Activated naive CD8-positive, alpha-beta T cell treated with anti-CD3 and anti-CD28 coated beads, Interleukin-2, amount 50 U/mL, for 24 hours (primary cell): ENCODE measurements at regions not wholly inside any gene's neighbourhood (a gene's known extent, or its start where the extent isn't known, plus 50 kb on each side); places are given as distances from the start of the nearest gene placed in this dataset.

Source experiments
- ATAC-seq: fragments of 150-1000 bp; cut with Tn5 transposase; one replicate; pipeline ENCODE4 v1.10.0; 2021
- DNase-seq: peaks from one replicate; pipeline ENCODE4 v3.0.0; 2021
- H3K27ac Mint-ChIP-seq: one replicate; pipeline ENCODE4 v1.8.0; 2021; ENCODE audit warnings: mild to moderate bottlenecking, mixed read lengths
- H3K27me3 Mint-ChIP-seq: one replicate; pipeline ENCODE4 v1.8.0; 2021; ENCODE audit warnings: mixed read lengths
- H3K36me3 Mint-ChIP-seq: one replicate; pipeline ENCODE4 v1.8.0; 2021; ENCODE audit warnings: low read depth, mixed read lengths
- H3K4me1 Mint-ChIP-seq: one replicate; pipeline ENCODE4 v1.8.0; 2021; ENCODE audit warnings: mixed read lengths
- H3K4me3 Mint-ChIP-seq: one replicate; pipeline ENCODE4 v1.8.0; 2021; ENCODE audit warnings: mild to moderate bottlenecking, moderate library complexity, mixed read lengths
- H3K9me3 Mint-ChIP-seq: one replicate; pipeline ENCODE4 v1.8.0; 2021; ENCODE audit warnings: mixed read lengths

DNA sequence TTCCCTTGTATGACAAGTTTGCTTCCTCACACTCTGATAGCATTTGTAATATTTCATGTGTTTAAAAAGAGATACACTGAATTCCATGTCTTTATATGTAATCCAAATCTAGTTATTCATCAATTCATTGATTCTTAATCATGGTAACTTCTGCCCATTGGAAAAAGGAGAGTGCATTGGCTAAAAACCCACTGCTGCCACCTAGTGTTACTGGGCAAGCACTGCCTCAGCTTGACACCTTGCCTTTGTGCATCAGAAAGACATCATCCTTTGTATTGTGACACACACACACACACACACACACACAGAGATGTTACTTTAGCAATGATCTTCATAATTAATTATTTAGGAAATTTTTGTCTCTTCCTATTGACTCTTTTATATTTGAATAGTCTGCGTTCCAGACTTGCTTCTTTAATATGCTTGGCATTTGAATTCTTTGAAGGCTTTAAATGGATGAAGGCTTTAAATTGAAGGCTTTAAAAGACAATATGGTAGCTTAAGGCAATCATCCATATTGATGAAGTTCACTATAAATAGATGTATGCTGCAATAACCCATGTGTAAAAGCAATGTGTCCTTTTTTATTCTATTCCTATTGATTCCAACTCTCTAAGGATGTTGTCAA is 414.2 kb upstream of the CHST9 start:
- peak; percentile 28 for DNase-seq
- no peak overlapping the region for H3K27ac Mint-ChIP-seq
- no peak for ATAC-seq
- no peaks in the 10 kb centered on the region for H3K27me3 Mint-ChIP-seq
- H3K9me3 Mint-ChIP-seq, result peaks cover 7% of the 10 kb centered on the region
- no peaks in the 10 kb centered on the region for H3K4me1 Mint-ChIP-seq
- H3K4me3 Mint-ChIP-seq, result no peak overlapping the region
- H3K36me3 Mint-ChIP-seq, result no peaks in the 10 kb centered on the region

- DNase-seq, result no peak
- no peak overlapping the region for H3K27ac Mint-ChIP-seq
- no peak overlapping the region for H3K4me3 Mint-ChIP-seq
- H3K27me3 Mint-ChIP-seq, result no peaks in the 10 kb centered on the region
- H3K9me3 Mint-ChIP-seq, result peaks cover 5% of the 10 kb centered on the region
- H3K4me1 Mint-ChIP-seq, result no peaks in the 10 kb centered on the region
- no peaks in the 10 kb centered on the region for H3K36me3 Mint-ChIP-seq
- no peak for ATAC-seq
Observed at GRCh38 chr18:27595113-27595838, 410.2 kb upstream of the CHST9 start.

GRCh38 chr18:27585602-27586173 is 400.6 kb upstream of the CHST9 start:
- Mint-ChIP-seq H3K4me1 (no peaks in the 10 kb centered on the region), H3K9me3 (peaks cover 18% of the 10 kb centered on the region), H3K4me3 (no peak overlapping the region), H3K36me3 (no peaks in the 10 kb centered on the region), H3K27me3 (no peaks in the 10 kb centered on the region), H3K27ac (no peak overlapping the region)
- ATAC-seq (no peak), DNase-seq (no peak)

GRCh38 chr18:27583466-27583865 is 398.4 kb upstream of the CHST9 start:
- no peaks in the 10 kb centered on the region for H3K4me1 Mint-ChIP-seq
- DNase-seq, result no peak
- H3K27ac Mint-ChIP-seq, result no peak overlapping the region

GRCh38 chr18:27582760-27583412 is 397.8 kb upstream of the CHST9 start:
- Mint-ChIP-seq H3K4me1 (no peaks in the 10 kb centered on the region), H3K4me3 (no peak overlapping the region), H3K27ac (no peak overlapping the region), H3K27me3 (no peaks in the 10 kb centered on the region), H3K36me3 (no peaks in the 10 kb centered on the region), H3K9me3 (peaks cover 18% of the 10 kb centered on the region)
- DNase-seq, result no peak
- ATAC-seq, result no peak

More at GRCh38 chr18:27583466-27583865, 398.4 kb upstream of the CHST9 start:
- no peaks in the 10 kb centered on the region for H3K36me3 Mint-ChIP-seq
- no peaks in the 10 kb centered on the region for H3K27me3 Mint-ChIP-seq
- peaks cover 18% of the 10 kb centered on the region for H3K9me3 Mint-ChIP-seq
- ATAC-seq, result no peak
- H3K4me3 Mint-ChIP-seq, result no peak overlapping the region

GRCh38 chr18:27581296-27581904 is 396.3 kb upstream of the CHST9 start:
- H3K4me1 Mint-ChIP-seq, result no peaks in the 10 kb centered on the region
- no peak for DNase-seq
- ATAC-seq, result no peak
- H3K4me3 Mint-ChIP-seq, result no peak overlapping the region
- peaks cover 18% of the 10 kb centered on the region for H3K9me3 Mint-ChIP-seq
- H3K36me3 Mint-ChIP-seq, result no peaks in the 10 kb centered on the region
- H3K27ac Mint-ChIP-seq, result no peak overlapping the region
- no peaks in the 10 kb centered on the region for H3K27me3 Mint-ChIP-seq

DNA sequence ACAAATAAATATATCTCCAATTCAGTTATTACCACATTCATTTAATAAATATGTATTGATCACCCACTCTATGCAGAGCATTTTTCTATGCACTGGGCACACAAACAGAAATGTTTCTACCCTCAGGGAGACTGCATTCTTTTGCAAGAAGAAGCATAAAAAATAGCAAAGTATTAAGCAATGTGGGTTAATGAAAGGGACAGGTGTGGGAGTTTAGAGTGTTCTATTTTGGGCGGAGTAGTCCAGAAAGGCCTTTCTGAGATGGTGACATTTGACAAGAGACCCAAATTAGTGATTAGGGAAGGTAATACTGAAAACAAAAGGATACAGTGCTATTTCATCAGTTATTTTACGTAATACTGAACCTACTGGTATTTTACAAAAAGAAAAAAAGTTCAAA is 394.3 kb upstream of the CHST9 start:
- Mint-ChIP-seq H3K4me1 (no peaks in the 10 kb centered on the region), H3K4me3 (no peak overlapping the region), H3K27ac (no peak overlapping the region)

DNA sequence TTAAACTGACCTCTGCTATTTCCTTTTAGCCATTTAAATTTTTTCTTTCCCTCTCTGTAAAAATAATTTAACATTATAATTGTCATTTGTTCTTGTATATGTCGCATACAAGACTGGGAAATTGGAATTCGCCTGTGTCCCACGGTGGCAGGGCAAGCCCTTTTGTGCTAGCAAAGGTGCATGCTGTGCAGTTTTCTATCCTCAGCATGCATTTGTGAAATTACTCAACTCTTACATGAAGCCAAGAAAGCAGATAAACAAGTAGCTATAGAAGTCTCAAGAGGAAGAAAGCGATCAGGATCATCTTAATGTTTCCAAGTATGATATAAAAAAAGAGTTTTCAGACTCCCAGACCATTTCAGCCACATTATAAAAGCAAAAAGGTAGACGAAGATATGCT is 392.6 kb upstream of the CHST9 start:
- peaks cover 11% of the 10 kb centered on the region for H3K9me3 Mint-ChIP-seq
- H3K4me3 Mint-ChIP-seq, result no peak overlapping the region
- H3K27ac Mint-ChIP-seq, result no peak overlapping the region
- DNase-seq (no peak), ATAC-seq (no peak)
- no peaks in the 10 kb centered on the region for H3K4me1 Mint-ChIP-seq
- no peaks in the 10 kb centered on the region for H3K36me3 Mint-ChIP-seq
- H3K27me3 Mint-ChIP-seq, result no peaks in the 10 kb centered on the region

More for the DNA sequence above, 394.3 kb upstream of the CHST9 start:
- DNase-seq, result no peak
- H3K36me3 Mint-ChIP-seq, result no peaks in the 10 kb centered on the region
- H3K9me3 Mint-ChIP-seq, result peaks cover 18% of the 10 kb centered on the region
- no peaks in the 10 kb centered on the region for H3K27me3 Mint-ChIP-seq
- ATAC-seq, result no peak

DNA sequence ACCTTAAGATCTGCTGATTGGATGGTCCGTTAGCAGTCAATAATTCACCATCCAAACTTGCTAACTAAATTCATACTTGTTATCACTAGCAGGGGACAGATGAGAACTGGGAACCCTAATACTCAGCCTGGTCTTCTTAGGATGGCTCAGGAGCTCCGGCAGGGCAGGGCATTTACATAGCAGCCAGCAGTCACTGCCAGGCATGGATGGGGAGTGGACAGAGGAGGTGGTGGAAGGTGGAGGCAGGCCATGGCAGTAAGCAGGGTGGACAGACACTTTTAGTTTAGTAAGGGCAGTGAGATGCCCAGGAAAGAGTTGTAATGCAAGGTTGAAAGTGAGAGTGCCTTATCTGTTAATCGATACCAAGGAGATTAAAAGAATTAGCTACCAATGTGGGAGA is 392.2 kb upstream of the CHST9 start:
- Mint-ChIP-seq H3K4me3 (no peak overlapping the region), H3K36me3 (no peaks in the 10 kb centered on the region), H3K4me1 (no peaks in the 10 kb centered on the region), H3K27ac (no peak overlapping the region), H3K27me3 (no peaks in the 10 kb centered on the region), H3K9me3 (peaks cover 9% of the 10 kb centered on the region)
- ATAC-seq (no peak), DNase-seq (no peak)

DNA sequence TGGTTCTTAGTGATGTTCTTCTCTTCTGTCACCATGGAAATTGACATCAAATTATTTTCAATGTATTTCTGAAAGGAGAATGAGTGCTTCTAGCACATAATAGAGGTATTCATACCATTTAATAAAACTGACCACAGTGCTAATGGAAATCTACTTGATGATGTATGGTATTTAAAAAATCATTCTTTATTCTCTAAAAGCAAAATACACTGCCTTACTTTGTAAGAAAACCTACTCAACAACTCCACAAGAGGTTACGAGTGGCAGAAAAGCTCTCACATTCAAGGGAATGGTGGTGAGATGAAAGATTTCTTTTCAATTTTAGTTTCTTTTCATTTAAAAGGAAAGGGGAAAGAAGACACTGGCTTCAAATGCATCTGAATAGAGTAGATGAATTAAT is 382.3 kb upstream of the CHST9 start:
- Mint-ChIP-seq H3K4me1 (no peaks in the 10 kb centered on the region), H3K9me3 (peaks cover 4% of the 10 kb centered on the region), H3K36me3 (no peaks in the 10 kb centered on the region), H3K4me3 (no peak overlapping the region), H3K27me3 (no peaks in the 10 kb centered on the region), H3K27ac (no peak overlapping the region)
- ATAC-seq, result no peak
- no peak for DNase-seq

- no peak for ATAC-seq
- Mint-ChIP-seq H3K4me1 (no peaks in the 10 kb centered on the region), H3K36me3 (no peaks in the 10 kb centered on the region), H3K4me3 (no peak overlapping the region), H3K27ac (no peak overlapping the region), H3K9me3 (no peaks in the 10 kb centered on the region), H3K27me3 (no peaks in the 10 kb centered on the region)
- no peak for DNase-seq
Observed at GRCh38 chr18:27564066-27564465, 379.0 kb upstream of the CHST9 start.

DNA sequence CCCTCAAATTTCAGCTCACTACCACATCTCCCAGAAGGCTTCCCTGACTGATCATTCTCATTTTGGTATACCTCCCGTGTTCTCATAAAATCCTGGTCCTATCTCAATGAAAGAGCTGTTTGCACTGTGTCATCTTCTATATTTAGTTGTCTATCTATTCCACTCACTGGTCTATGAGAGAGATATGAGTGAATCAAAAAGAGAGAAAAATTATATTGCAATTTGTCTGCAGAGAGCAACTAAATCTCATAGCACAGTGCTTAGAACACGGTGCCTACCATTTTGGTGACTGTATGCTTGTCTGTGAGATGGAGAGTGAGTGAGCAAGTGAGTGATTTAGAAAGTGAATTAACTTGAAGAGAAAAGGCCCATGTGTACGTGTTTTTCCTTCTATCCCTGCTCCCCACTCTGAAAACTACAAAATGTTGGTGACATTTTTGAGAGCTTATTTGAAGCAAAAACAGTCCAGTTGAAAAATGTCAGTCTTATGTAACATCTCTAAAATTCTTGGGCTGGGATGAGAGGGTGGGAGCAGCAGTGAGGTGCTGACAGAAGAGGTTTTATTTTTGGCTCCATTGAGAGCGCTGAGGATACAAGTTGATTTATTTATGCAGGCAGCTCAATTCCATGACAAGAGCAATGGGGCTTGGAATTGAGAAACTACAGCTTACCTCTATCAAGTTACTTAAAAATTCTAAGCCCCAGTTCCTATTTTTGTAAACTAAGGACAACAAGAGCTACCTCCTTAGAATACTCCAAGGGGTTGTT is 373.5 kb upstream of the CHST9 start:
- Mint-ChIP-seq H3K4me1 (no peaks in the 10 kb centered on the region), H3K27me3 (no peaks in the 10 kb centered on the region), H3K4me3 (no peak overlapping the region), H3K27ac (no peak overlapping the region), H3K36me3 (no peaks in the 10 kb centered on the region), H3K9me3 (peaks cover 11% of the 10 kb centered on the region)
- ATAC-seq (no peak), DNase-seq (no peak)

DNA sequence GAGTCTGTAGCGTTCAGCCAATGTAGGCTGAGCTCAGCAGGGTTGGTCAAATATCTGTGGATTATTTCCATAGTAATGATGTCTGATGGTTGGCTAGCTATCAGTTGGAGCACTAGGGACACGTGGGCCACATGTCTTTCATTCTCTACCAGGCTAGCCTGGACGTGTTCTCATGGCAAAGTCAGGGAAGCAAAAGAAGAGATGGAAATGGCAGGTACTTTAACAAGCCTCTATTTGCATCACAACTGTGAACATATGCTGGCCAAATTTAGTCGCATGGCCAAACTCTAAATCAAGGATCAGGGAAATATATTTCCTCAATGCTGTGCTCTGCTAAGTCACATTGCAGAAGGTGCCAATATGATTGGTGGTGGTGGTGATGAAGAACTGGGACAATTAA is 371.6 kb upstream of the CHST9 start:
- Mint-ChIP-seq H3K4me1 (no peaks in the 10 kb centered on the region), H3K36me3 (no peaks in the 10 kb centered on the region), H3K9me3 (peaks cover 11% of the 10 kb centered on the region), H3K27me3 (no peaks in the 10 kb centered on the region), H3K27ac (no peak overlapping the region), H3K4me3 (no peak overlapping the region)
- no peak for DNase-seq
- ATAC-seq, result no peak
